H1 (cell line): ENCODE measurements at regions not wholly inside any gene's neighbourhood (a gene's known extent, or its start where the extent isn't known, plus 50 kb on each side); places are given as distances from the start of the nearest gene placed in this dataset.

Experiments
- CTCF ChIA-PET: fragments of 300-600 bp; sonication (Branson Sonifier 250); formaldehyde crosslinking; loops from one replicate; lab custom pipeline; 2021; ENCODE audit not compliant: partially characterized antibody; lab: Charles Lee
- POLR2A ChIA-PET: fragments of 300-600 bp; sonication (Branson Sonifier 250); formaldehyde crosslinking; loops from one replicate; lab custom pipeline; 2021; ENCODE audit warnings: inconsistent platforms; ENCODE audit not compliant: partially characterized antibody; lab: Charles Lee
- DNase-seq, 2 experiments: peaks; one replicate each; pipeline versions ENCODE4 v3.0.0 to v3.0.0-alpha.2; 2010 to 2022; ENCODE audit warnings: low spot score in 2 of 2, low read depth in 1 of 2, mixed read lengths in 1 of 2
- FAIRE-seq: peaks from 2 replicates; lab custom pipeline; 2011; peaks lifted over from hg19 to GRCh38; lab: Jason Lieb, UNC
- H2AFZ ChIP-seq: 2 replicates; pipeline ENCODE4 v1.8.1; 2012; ENCODE audit warnings: low read length, inconsistent platforms
- H2AK5ac ChIP-seq: 2 replicates; pipeline ENCODE4 v1.6.1; 2013; ENCODE audit warnings: low read depth, low read length
- H2BK120ac ChIP-seq: replicated peaks from 2 replicates; pipeline ENCODE3; 2013; ENCODE audit warnings: low read depth, low read length, inconsistent platforms
- H2BK12ac ChIP-seq: 2 replicates; pipeline ENCODE4 v1.6.1; 2013; ENCODE audit warnings: low read depth, low read length
- H2BK15ac ChIP-seq: 2 replicates; pipeline ENCODE4 v1.6.1; 2013; ENCODE audit warnings: low read length
- H2BK20ac ChIP-seq: 2 replicates; pipeline ENCODE4 v1.6.1; 2013; ENCODE audit warnings: low read length
- H2BK5ac ChIP-seq: 2 replicates; pipeline ENCODE4 v1.6.1; 2013; ENCODE audit warnings: low read depth, low read length
- H3K14ac ChIP-seq: 2 replicates; pipeline ENCODE4 v1.6.1; 2013; ENCODE audit warnings: inconsistent platforms; ENCODE audit not compliant: insufficient read length
- H3K18ac ChIP-seq: 2 replicates; pipeline ENCODE4 v1.6.1; 2013; ENCODE audit warnings: low read length; ENCODE audit errors: extremely low read depth
- H3K23ac ChIP-seq: 2 replicates; pipeline ENCODE4 v1.6.1; 2013; ENCODE audit warnings: inconsistent platforms; ENCODE audit not compliant: insufficient read length
- H3K23me2 ChIP-seq: 2 replicates; pipeline ENCODE4 v1.6.1; 2013; ENCODE audit warnings: low read depth, low read length
- H3K27ac ChIP-seq: 2 replicates; pipeline ENCODE4 v1.6.1; 2011; ENCODE audit warnings: low read depth, low read length, inconsistent platforms
- H3K27me3 ChIP-seq, 4 experiments: replicated peaks in 1 of 4; 1 replicate in 1 of 4; 2 replicates in 3 of 4; pipeline versions ENCODE4 v1.6.1 to v1.8.1; 2011 to 2013; ENCODE audit warnings: low read length in 3 of 4, mild to moderate bottlenecking in 3 of 4, inconsistent platforms in 2 of 4, mixed read lengths in 2 of 4, moderate library complexity in 1 of 4; ENCODE audit not compliant: control insufficient read depth in 3 of 4, insufficient read depth in 3 of 4; ENCODE audit errors: extremely low read depth in 1 of 4
- H3K36me3 ChIP-seq, 4 experiments: 2 replicates each; pipeline versions ENCODE4 v1.6.1 to v1.8.1; 2011 to 2013; ENCODE audit warnings: mild to moderate bottlenecking in 4 of 4, low read length in 3 of 4, moderate library complexity in 2 of 4, control low read depth in 1 of 4, inconsistent platforms in 1 of 4; ENCODE audit not compliant: insufficient read depth in 4 of 4, control insufficient read depth in 2 of 4
- H3K4ac ChIP-seq: replicated peaks from 2 replicates; pipeline ENCODE3; 2013; ENCODE audit warnings: low read length, low read depth, mixed read lengths, inconsistent platforms; ENCODE audit not compliant: insufficient read length
- H3K4me1 ChIP-seq, 4 experiments: replicated peaks in 1 of 4; 1 replicate in 1 of 4; 2 replicates in 3 of 4; pipeline versions ENCODE4 v1.6.1 to v1.8.1; 2011 to 2013; ENCODE audit warnings: low read length in 3 of 4, inconsistent platforms in 2 of 4, mixed read lengths in 1 of 4; ENCODE audit not compliant: insufficient read depth in 4 of 4, control insufficient read depth in 3 of 4
- H3K4me2 ChIP-seq, 2 experiments: 2 replicates each; pipeline versions ENCODE4 v1.6.1 to v1.8.1; 2011 to 2013; ENCODE audit warnings: low read depth in 2 of 2, low read length in 2 of 2, control low read depth in 1 of 2, inconsistent platforms in 1 of 2, mild to moderate bottlenecking in 1 of 2; ENCODE audit not compliant: insufficient read depth in 1 of 2
- H3K4me3 ChIP-seq, 4 experiments: fragments of 200-600, 300-600 bp in 1 of 4; sonication (generic), shearing (Covaris generic), sonication (Bioruptor Twin) in 1 of 4; 2 replicates each; pipeline versions ENCODE4 v1.5.1 to v1.8.1; 2011 to 2016; ENCODE audit warnings: low read length in 4 of 4, low read depth in 3 of 4, control low read depth in 2 of 4, inconsistent platforms in 2 of 4, mild to moderate bottlenecking in 2 of 4, mixed read lengths in 1 of 4, moderate library complexity in 1 of 4; ENCODE audit not compliant: insufficient read depth in 2 of 4; ENCODE audit errors: extremely low read depth in 1 of 4
- H3K56ac ChIP-seq: replicated peaks from 2 replicates; pipeline ENCODE3; 2013; ENCODE audit warnings: low read depth, mild to moderate bottlenecking, mixed read lengths, low read length, inconsistent platforms; ENCODE audit not compliant: insufficient read length
- H3K79me1 ChIP-seq: 2 replicates; pipeline ENCODE4 v1.6.1; 2013; ENCODE audit warnings: low read depth, low read length, control low read depth
- H3K79me2 ChIP-seq, 2 experiments: 2 replicates each; pipeline versions ENCODE4 v1.6.1 to v1.8.1; 2012 to 2013; ENCODE audit warnings: low read length in 2 of 2, mild to moderate bottlenecking in 2 of 2, inconsistent platforms in 1 of 2; ENCODE audit not compliant: insufficient read depth in 2 of 2, control insufficient read depth in 1 of 2
- H3K9ac ChIP-seq, 4 experiments: replicated peaks in 1 of 4; 1 replicate in 1 of 4; 2 replicates in 3 of 4; pipeline versions ENCODE4 v1.6.1 to v1.8.1; 2011 to 2013; ENCODE audit warnings: low read depth in 3 of 4, low read length in 3 of 4, control low read depth in 2 of 4, mild to moderate bottlenecking in 2 of 4, moderate library complexity in 2 of 4, inconsistent platforms in 1 of 4; ENCODE audit errors: extremely low read depth in 1 of 4
- H3K9me3 ChIP-seq, 2 experiments: 2 replicates each; pipeline versions ENCODE4 v1.6.1 to v1.8.1; 2012 to 2013; ENCODE audit warnings: mild to moderate bottlenecking in 2 of 2, moderate library complexity in 2 of 2, control low read depth in 1 of 2, inconsistent platforms in 1 of 2, low read depth in 1 of 2, low read length in 1 of 2, mixed read lengths in 1 of 2; ENCODE audit not compliant: insufficient read depth in 2 of 2
- H4K20me1 ChIP-seq, 2 experiments: replicated peaks in 1 of 2; 2 replicates each; pipeline versions ENCODE3 to v1.8.1; 2011 to 2013; ENCODE audit warnings: inconsistent platforms in 2 of 2, low read length in 2 of 2, mild to moderate bottlenecking in 1 of 2; ENCODE audit not compliant: insufficient read depth in 2 of 2, control insufficient read depth in 1 of 2
- H4K5ac ChIP-seq: 2 replicates; pipeline ENCODE4 v1.6.1; 2013; ENCODE audit warnings: low read length, low read depth, mixed read lengths, inconsistent platforms; ENCODE audit not compliant: insufficient read length
- H4K8ac ChIP-seq: 2 replicates; pipeline ENCODE4 v1.8.0; 2013; ENCODE audit warnings: mild to moderate bottlenecking, moderate library complexity, low read length, inconsistent platforms; ENCODE audit not compliant: insufficient read depth; ENCODE audit errors: extremely low read depth
- H4K91ac ChIP-seq: replicated peaks from 2 replicates; pipeline ENCODE3; 2013; ENCODE audit warnings: low read length, mixed read lengths, inconsistent platforms; ENCODE audit not compliant: insufficient read length
- BACH1 ChIP-seq: IDR thresholded peaks from 2 replicates; pipeline ENCODE4 v1.6.1; 2012; ENCODE audit warnings: low read length, improper control_type of control experiment
- CTBP2 ChIP-seq: IDR thresholded peaks from 2 replicates; pipeline ENCODE4 v1.7.0; 2011; ENCODE audit warnings: borderline replicate concordance, mild to moderate bottlenecking, moderate library complexity, mixed read lengths, low read length; ENCODE audit not compliant: insufficient read depth, insufficient read length

DNA sequence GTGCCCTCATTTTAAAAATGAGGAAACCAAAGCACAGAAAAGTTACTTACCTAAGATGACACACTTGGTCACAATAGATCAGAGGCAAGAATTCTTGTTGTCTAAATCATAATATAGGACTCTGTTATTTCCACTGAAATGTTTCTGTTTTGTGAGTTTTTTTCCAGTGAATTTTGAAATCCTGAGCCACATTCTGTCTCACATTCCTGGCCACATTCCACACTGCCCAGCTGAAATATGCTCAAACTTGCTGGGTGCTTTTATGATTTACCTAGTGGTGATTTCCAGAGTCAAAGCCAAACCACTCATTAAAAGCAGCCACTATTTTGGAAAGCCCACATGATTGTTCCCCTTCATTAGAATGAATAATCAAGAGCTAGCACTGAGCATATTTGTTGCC is 82.3 kb upstream of the NPHP3 start:
- H3K27ac ChIP-seq: no peak overlapping the region
- no peak overlapping the region for H2BK12ac ChIP-seq
- no peak for TF ChIP-seq CTBP2
- no peak for TF ChIP-seq BACH1
- H3K4me3 ChIP-seq: no peak overlapping the region
- ChIA-PET POLR2A (no interaction called here), CTCF (interaction anchor here (1.2 to 1.6 kb wide), 2 partner anchors 15 to 573 kb away, joined by 3 to 10 read pairs; no protein-coding TSS in a partner anchor)
- H2AK5ac ChIP-seq: no peak overlapping the region
- H3K4me1 ChIP-seq: no peaks in the 10 kb centered on the region
- H4K5ac ChIP-seq: no peak overlapping the region
- no peaks in the 10 kb centered on the region for H3K79me1 ChIP-seq
- H2AFZ ChIP-seq: no peak overlapping the region
- H4K8ac ChIP-seq: no peak overlapping the region
- no peak overlapping the region for H3K18ac ChIP-seq
- no peak overlapping the region for H3K9ac ChIP-seq
- no peak overlapping the region for H3K23ac ChIP-seq
- FAIRE-seq (no peak), DNase-seq (no peak)
- no peaks in the 10 kb centered on the region for H3K23me2 ChIP-seq
- H3K4ac ChIP-seq: no peak overlapping the region
- no peak overlapping the region for H2BK5ac ChIP-seq
- no peak overlapping the region for H3K14ac ChIP-seq
- H4K91ac ChIP-seq: no peak overlapping the region
- H2BK15ac ChIP-seq: no peak overlapping the region
- no peaks in the 10 kb centered on the region for H4K20me1 ChIP-seq
- no peak overlapping the region for H3K56ac ChIP-seq
- H3K79me2 ChIP-seq: no peaks in the 10 kb centered on the region
- H3K36me3 ChIP-seq: no peaks in the 10 kb centered on the region
- H3K27me3 ChIP-seq: no peaks in the 10 kb centered on the region
- no peak overlapping the region for H3K4me2 ChIP-seq
- H2BK20ac ChIP-seq: no peak overlapping the region
- no peak overlapping the region for H2BK120ac ChIP-seq
- H3K9me3 ChIP-seq: no peaks in the 10 kb centered on the region
